ENCODE measurements at regions not wholly inside any gene's neighbourhood (a gene's known extent, or its start where the extent isn't known, plus 50 kb on each side); places are given as distances from the start of the nearest gene placed in this dataset.

DNA sequence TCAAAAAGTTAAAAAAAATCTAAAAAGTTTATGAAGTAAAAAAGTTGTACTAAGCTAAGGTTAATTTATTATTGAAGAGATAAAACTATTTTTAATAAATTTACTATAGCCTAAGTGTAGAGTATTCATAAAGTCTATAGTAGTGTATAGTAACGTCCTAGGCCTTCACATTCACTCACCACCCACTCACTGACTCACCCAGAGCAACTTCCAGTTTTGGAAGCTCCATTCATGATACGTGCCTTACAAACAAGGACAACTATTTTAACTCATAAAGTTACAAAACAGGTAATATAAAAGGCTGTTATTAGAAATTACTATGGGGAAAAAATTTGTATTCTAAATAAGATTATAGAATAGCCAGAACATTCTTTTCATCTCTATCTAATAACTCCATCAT is 158.9 kb upstream of the FN1 start:
- H2BK5ac ChIP-seq (ENCODE audit: low read depth, low read length) = no peak overlapping the region
- no peak overlapping the region for H3K27ac ChIP-seq (ENCODE audit: low read depth, low read length)
- no peaks in the 10 kb centered on the region for H3K79me2 ChIP-seq (ENCODE audit: control insufficient read depth in 1 of 2, insufficient read depth in 2 of 2, low read length in 2 of 2)
- ChIA-PET CTCF (ENCODE audit: partially characterized antibody) (interaction anchor here (0.7 kb wide), 1 partner anchor 391 kb away, joined by 3 read pairs; no protein-coding TSS in a partner anchor), POLR2A (ENCODE audit: partially characterized antibody) (no interaction called here)
- no peak overlapping the region for H3K56ac ChIP-seq (replicated peaks; ENCODE audit: insufficient read length, low read depth, low read length)
- FAIRE-seq = no peak
- H4K91ac ChIP-seq (replicated peaks; ENCODE audit: insufficient read length, low read length) = no peak overlapping the region
- H2BK120ac ChIP-seq (replicated peaks; ENCODE audit: low read depth, low read length) = no peak overlapping the region
- H3K9ac ChIP-seq (replicated peaks in 1 of 4; ENCODE audit: extremely low read depth in 1 of 4, low read depth in 3 of 4, low read length in 3 of 4) = no peak overlapping the region
- no peak overlapping the region for H4K5ac ChIP-seq (ENCODE audit: insufficient read length, low read depth, low read length)
- no peak for DNase-seq (ENCODE audit: low read depth in 1 of 2, low spot score in 2 of 2)
- H3K23me2 ChIP-seq (ENCODE audit: low read depth, low read length) = no peaks in the 10 kb centered on the region
- H3K27me3 ChIP-seq (replicated peaks in 1 of 4; ENCODE audit: control insufficient read depth in 3 of 4, extremely low read depth in 1 of 4, insufficient read depth in 3 of 4, low read length in 3 of 4) = no peaks in the 10 kb centered on the region
- no peak overlapping the region for H4K8ac ChIP-seq (ENCODE audit: extremely low read depth, insufficient read depth, low read length)
- H3K18ac ChIP-seq (ENCODE audit: extremely low read depth, low read length) = no peak overlapping the region
- no peaks in the 10 kb centered on the region for H3K79me1 ChIP-seq (ENCODE audit: low read depth, low read length)
- H3K4me1 ChIP-seq (replicated peaks in 1 of 4; ENCODE audit: control insufficient read depth in 3 of 4, insufficient read depth in 4 of 4, low read length in 3 of 4) = no peaks in the 10 kb centered on the region
- no peak overlapping the region for H2AK5ac ChIP-seq (ENCODE audit: low read depth, low read length)
- no peak overlapping the region for H2AFZ ChIP-seq (ENCODE audit: low read length)
- H2BK12ac ChIP-seq (ENCODE audit: low read depth, low read length) = no peak overlapping the region
- TF ChIP-seq KDM5A (IDR thresholded peaks at IDR 0.05; ENCODE audit: low read length) (no peak), NRF1 (IDR thresholded peaks at IDR 0.05; ENCODE audit: low read depth, low read length) (no peak), SRF (IDR thresholded peaks at IDR 0.05; ENCODE audit: low read depth, low read length) (no peak), RBBP5 (IDR thresholded peaks at IDR 0.05; ENCODE audit: borderline replicate concordance, low read depth, low read length) (no peak), SAP30 (IDR thresholded peaks at IDR 0.05; ENCODE audit: insufficient read depth, insufficient replicate concordance, low read length) (no peak), CREB1 (IDR thresholded peaks at IDR 0.05) (no peak), CBX8 (IDR thresholded peaks at IDR 0.05; ENCODE audit: borderline replicate concordance, low read depth, low read length) (no peak), EZH2 (IDR thresholded peaks at IDR 0.05; ENCODE audit: low read depth, low read length, severe bottlenecking) (no peak), CEBPB (IDR thresholded peaks at IDR 0.05; ENCODE audit: low read depth, low read length) (no peak), KDM4A (IDR thresholded peaks at IDR 0.05; ENCODE audit: low read depth, low read length, severe bottlenecking) (no peak), RXRA (IDR thresholded peaks at IDR 0.05; ENCODE audit: insufficient read depth, low read depth, low read length) (no peak)
- TF ChIP-seq, protein P1, sequence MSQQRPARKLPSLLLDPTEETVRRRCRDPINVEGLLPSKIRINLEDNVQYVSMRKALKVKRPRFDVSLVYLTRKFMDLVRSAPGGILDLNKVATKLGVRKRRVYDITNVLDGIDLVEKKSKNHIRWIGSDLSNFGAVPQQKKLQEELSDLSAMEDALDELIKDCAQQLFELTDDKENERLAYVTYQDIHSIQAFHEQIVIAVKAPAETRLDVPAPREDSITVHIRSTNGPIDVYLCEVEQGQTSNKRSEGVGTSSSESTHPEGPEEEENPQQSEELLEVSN (IDR thresholded peaks at IDR 0.05) = no peak
- no peaks in the 10 kb centered on the region for H3K36me3 ChIP-seq (ENCODE audit: control insufficient read depth in 2 of 4, insufficient read depth in 4 of 4, low read length in 3 of 4)
- no peaks in the 10 kb centered on the region for H4K20me1 ChIP-seq (replicated peaks in 1 of 2; ENCODE audit: control insufficient read depth in 1 of 2, insufficient read depth in 2 of 2, low read length in 2 of 2)
- no peak overlapping the region for H3K4ac ChIP-seq (replicated peaks; ENCODE audit: insufficient read length, low read depth, low read length)
- no peak overlapping the region for H3K4me3 ChIP-seq (ENCODE audit: extremely low read depth in 1 of 4, insufficient read depth in 2 of 4, low read depth in 3 of 4, low read length in 4 of 4)
- H3K9me3 ChIP-seq (ENCODE audit: insufficient read depth in 2 of 2, low read depth in 1 of 2, low read length in 1 of 2) = no peaks in the 10 kb centered on the region
- no peak overlapping the region for H3K4me2 ChIP-seq (ENCODE audit: insufficient read depth in 1 of 2, low read depth in 2 of 2, low read length in 2 of 2)
- H2BK15ac ChIP-seq (ENCODE audit: low read length) = no peak overlapping the region
- 93% methylated on average over 2 of the region's 2 CpGs; no CpG with 5 or more reads in 1 of the 2 experiments for WGBS, 2 experiments (ENCODE audit: extremely low coverage in 1 of 2, insufficient coverage in 1 of 2, insufficient read length in 1 of 2, insufficient replicate concordance in 2 of 2, low coverage in 1 of 2, low lambda C conversion rate in 2 of 2, missing lambda C conversion rate in 1 of 2)
- no peak overlapping the region for H3K14ac ChIP-seq (ENCODE audit: insufficient read length)
- H3K23ac ChIP-seq (ENCODE audit: insufficient read length) = no peak overlapping the region
- no peak overlapping the region for H2BK20ac ChIP-seq (ENCODE audit: low read length)

All from H1 (cell line).